Astrocyte of the cerebellum (primary cell): ENCODE measurements at regions not wholly inside any gene's neighbourhood (a gene's known extent, or its start where the extent isn't known, plus 50 kb on each side); places are given as distances from the start of the nearest gene placed in this dataset.

Source experiments
- DNase-seq: peaks from one replicate; pipeline ENCODE4 v3.0.0-alpha.2; 2011; ENCODE audit warnings: low read depth
- H3K4me3 ChIP-seq: 2 replicates; pipeline ENCODE4 v1.5.1; 2011; ENCODE audit warnings: mild to moderate bottlenecking, low read depth, low read length, moderate library complexity
- CTCF ChIP-seq: IDR thresholded peaks from 2 replicates; pipeline ENCODE4 v1.5.1; 2012; ENCODE audit warnings: low read length, low read depth, moderate library complexity, mild to moderate bottlenecking; ENCODE audit errors: missing control alignments
- in situ Hi-C: cut with HindIII; loops from 2 replicates; pipeline ENCODE4 v1.10.0; 2017; ENCODE audit warnings: low sequenced_read_pairs

DNA sequence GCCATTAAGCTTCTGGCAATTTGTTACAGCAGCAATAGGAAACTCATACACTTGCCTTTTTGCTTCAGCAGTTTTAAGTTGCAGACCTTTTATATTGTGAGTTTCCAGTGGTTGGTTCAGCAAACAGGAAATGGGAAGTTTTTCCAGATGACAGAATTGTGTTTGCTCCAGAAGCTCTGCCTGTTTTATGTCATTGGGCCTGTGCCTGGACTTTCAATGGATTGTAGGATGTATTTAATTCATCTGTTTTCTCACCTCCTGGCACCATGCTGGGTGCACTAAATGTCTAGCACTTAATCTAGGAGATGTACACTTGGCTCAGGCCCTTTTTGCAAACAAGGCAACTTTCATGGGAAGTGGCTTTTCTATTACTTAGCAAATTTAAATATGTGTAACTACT lies 100.4 kb upstream of the CLINT1 start:
- no peak overlapping the region for H3K4me3 ChIP-seq
- in situ Hi-C loops: no loop called here
- TF ChIP-seq CTCF: no peak
- DNase-seq: no peak

GRCh38 chr5:157956271-157956885 lies 97.4 kb upstream of the CLINT1 start:
- no peak for DNase-seq
- no peak for TF ChIP-seq CTCF

DNA sequence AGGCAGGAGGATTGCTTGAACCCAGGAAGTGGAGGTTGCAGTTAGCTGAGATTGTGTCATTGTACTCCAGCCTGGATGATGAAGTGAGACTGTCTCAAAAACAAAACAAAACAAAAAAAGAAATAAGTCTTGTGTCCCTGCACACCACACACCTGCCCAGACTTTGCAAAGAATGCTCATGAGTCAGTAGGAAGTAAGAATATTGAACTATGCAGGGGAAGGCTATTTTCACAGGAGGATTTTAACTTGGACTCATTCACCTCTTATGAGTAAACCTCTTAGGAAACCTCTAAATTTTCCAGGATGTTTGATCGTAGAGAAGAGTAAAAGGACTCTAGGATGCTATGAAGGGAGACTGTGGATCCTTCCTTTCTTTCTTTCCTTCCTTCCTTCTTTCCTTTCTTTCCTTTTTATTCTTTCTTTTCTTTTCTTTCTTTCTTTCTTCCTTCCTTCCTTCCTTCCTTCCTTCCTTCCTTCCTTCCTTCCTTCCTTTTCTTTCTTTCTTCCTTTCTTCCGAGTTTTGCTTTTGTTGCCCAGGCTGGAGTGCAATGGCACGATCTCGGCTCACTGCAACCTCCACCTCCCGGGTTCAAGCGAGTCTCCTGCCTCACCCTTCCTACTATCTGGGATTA lies 96.7 kb upstream of the CLINT1 start:
- no peak for TF ChIP-seq CTCF
- in situ Hi-C loops: no loop called here
- no peak overlapping the region for H3K4me3 ChIP-seq
- DNase-seq: no peak

More at GRCh38 chr5:157956271-157956885, 97.4 kb upstream of the CLINT1 start:
- in situ Hi-C loops: no loop called here
- no peak overlapping the region for H3K4me3 ChIP-seq

GRCh38 chr5:157952374-157952685 lies 93.4 kb upstream of the CLINT1 start:
- in situ Hi-C loops: no loop called here
- no peak for DNase-seq
- H3K4me3 ChIP-seq: no peak overlapping the region
- TF ChIP-seq CTCF: no peak

DNA sequence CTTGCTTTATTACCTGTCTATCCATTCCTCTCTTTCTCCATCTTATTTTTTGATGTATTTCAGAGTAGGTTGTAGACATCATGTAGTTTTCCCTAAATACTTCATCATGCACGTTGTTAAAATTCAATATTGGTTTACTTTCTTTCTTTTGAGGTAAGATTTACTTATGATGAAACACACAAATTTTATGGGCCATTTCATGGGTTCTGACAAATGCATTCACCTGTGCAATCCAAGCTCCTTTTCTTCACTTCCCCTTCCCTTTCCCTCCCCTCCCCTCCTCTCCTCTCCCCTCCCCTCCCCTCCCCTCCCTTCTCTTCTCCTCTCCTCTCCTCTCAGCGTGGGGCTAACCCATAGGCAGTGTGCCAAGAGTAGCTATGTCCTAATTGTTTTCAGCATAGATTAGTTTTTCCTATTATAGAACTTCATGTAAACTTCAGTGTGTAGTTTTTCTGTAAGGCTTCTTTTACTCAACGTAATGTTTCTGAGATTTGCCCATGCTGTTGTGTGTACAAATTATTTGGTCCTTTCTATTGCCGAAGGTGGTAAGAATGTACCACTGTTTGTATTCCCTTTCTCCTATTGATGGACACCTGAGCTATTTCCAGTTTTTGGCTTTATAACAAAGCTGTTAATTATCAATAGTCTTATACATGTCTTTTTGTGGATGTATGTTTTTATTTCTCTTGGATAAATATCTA lies 92.9 kb upstream of the CLINT1 start:
- no peak for DNase-seq
- TF ChIP-seq CTCF: no peak
- in situ Hi-C loops: no loop called here
- H3K4me3 ChIP-seq: no peak overlapping the region

DNA sequence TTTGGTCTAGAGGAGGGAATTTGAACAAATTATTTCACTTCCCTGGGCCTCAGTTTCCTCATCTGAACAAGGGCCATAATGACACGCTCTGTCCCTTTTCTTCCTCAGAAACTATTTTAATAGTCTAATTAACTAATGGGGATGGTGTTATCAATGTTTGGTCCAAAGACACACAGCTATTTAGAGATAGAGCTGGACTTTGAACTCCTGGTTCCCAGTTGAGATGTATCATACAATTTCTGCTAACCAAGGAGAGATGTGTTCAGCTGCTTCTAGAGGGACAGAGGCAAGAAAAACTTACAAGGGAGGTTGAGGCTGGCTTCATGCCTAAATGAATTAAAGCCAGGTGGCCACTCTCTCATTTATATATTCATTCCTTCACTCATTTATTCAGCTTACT lies 90.6 kb upstream of the CLINT1 start:
- no peak for DNase-seq
- H3K4me3 ChIP-seq: no peak overlapping the region
- in situ Hi-C loops: no loop called here
- no peak for TF ChIP-seq CTCF
